Tibial nerve (tissue), 4 donors: ENCODE measurements at regions not wholly inside any gene's neighbourhood (a gene's known extent, or its start where the extent isn't known, plus 50 kb on each side); places are given as distances from the start of the nearest gene placed in this dataset.

Experiments used
- DNase-seq, 2 donors: peaks; one replicate each; pipeline ENCODE4 v3.0.0-alpha.2; 2019; ENCODE audit warnings: low spot score in 2 of 2
- H3K27ac ChIP-seq, 4 donors: fragments of 200-600 bp; sonication (generic) in 3 of 4; one replicate each; pipeline ENCODE4 v1.5.1; 2017 to 2019; ENCODE audit warnings: mild to moderate bottlenecking in 1 of 4
- H3K27me3 ChIP-seq, 2 donors: fragments of 200-600 bp; sonication (generic) in 1 of 2; one replicate each; pipeline versions ENCODE4 v1.5.1 to v1.6.0; 2017 to 2019
- H3K36me3 ChIP-seq, 3 donors: fragments of 200-600 bp; sonication (generic); one replicate each; pipeline ENCODE4 v1.5.1; 2018 to 2019
- H3K4me1 ChIP-seq, 4 donors: fragments of 200-600 bp; sonication (generic) in 3 of 4; one replicate each; pipeline ENCODE4 v1.5.1; 2017 to 2019
- H3K4me3 ChIP-seq, 4 donors: fragments of 200-600 bp; sonication (generic) in 3 of 4; one replicate each; pipeline ENCODE4 v1.5.1; 2017 to 2019; ENCODE audit warnings: mild to moderate bottlenecking in 1 of 4, moderate library complexity in 1 of 4
- H3K9me3 ChIP-seq, 4 donors: fragments of 200-600 bp; sonication (generic) in 3 of 4; one replicate each; pipeline ENCODE4 v1.5.1; 2017 to 2019
- EP300 ChIP-seq, 2 donors: sonication (generic); formaldehyde crosslinking; IDR thresholded peaks; one replicate each; pipeline ENCODE4 v1.6.1; 2017; ENCODE audit warnings: antibody characterized with exemption in 2 of 2, mild to moderate bottlenecking in 1 of 2
- POLR2A ChIP-seq, 2 donors: fragments of 450-650 bp; IDR thresholded peaks; one replicate each; pipeline ENCODE4 v1.6.1; 2017; ENCODE audit warnings: antibody characterized with exemption in 2 of 2, mild to moderate bottlenecking in 2 of 2, moderate library complexity in 2 of 2
- WGBS, 2 donors: methylation state at CpG; one replicate each; pipeline ENCODE4 v1.1.5; 2018; 5-methylcytosine and 5-hydroxymethylcytosine counted together
- TF ChIP-seq, protein P1 (sequence below), 5 experiments: fragments of 200-600 bp in 3 of 5; fragments of 450-650 bp in 2 of 5; sonication (generic) in 3 of 5; IDR thresholded peaks; one replicate each; pipeline ENCODE4 v1.5.1; 2016 to 2019; ENCODE audit warnings: antibody characterized with exemption in 5 of 5, mild to moderate bottlenecking in 3 of 5, moderate library complexity in 2 of 5

DNA sequence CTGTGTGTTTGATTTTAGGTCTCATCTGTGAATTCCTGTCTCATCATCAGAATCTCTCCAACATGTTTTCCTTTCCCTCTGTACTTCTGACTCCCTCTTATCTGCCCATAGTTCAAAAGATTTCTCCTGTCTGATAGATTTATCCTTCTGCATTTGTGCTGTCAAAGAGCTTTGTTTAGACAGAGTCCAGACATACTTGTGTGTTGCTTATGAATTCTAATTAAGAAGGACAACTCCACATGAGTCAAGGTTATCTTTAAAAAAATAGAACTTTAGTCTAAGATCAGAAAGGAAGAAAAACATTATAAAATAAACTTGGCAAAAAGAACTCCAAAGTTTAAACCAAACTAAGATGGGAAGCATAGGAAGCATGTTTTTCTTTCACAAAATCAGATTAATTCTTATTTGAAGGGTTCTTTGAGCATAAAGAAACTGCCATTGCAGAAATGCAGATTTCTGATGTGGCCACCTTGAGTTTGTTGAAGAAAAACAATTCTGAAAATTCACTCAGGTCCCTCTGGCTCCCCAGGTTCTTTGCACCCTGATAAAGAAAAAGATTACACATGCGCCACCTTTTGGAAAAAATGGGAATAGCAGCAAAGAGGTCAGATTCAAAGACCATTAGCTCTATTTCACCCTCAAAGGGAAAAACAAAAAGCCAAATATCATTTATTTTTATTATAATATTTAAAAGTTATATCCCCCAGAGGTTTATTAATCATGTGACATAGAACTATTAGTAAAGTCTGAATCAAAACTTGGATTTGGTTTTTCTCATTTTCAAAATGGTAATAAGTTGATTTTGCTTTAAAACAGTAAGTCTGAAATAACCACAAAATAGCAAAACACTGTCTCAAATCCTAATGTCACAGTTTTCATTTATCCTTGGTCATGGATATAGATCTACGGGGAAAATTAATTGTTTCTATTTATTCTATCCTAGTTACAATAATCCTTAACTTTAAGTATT lies 143.7 kb upstream of the DCN start:
- Histone ChIP-seq H3K27me3 (no peaks in the 10 kb centered on the region), H3K4me1 (peaks cover 0 to 14% (median 0%) of the 10 kb centered on the region in 4 donors), H3K4me3 (peak overlapping the region in 1 of 4 donors; percentile 26), H3K9me3 (no peaks in the 10 kb centered on the region), H3K27ac (peak overlapping the region; percentile 2 to 81 (median 18)), H3K36me3 (no peaks in the 10 kb centered on the region)
- DNase-seq, result peak; percentile 32 to 96
- WGBS, 2 donors, result 18 to 23% methylated on average over 2 of the region's 2 CpGs
- TF ChIP-seq, protein P1, sequence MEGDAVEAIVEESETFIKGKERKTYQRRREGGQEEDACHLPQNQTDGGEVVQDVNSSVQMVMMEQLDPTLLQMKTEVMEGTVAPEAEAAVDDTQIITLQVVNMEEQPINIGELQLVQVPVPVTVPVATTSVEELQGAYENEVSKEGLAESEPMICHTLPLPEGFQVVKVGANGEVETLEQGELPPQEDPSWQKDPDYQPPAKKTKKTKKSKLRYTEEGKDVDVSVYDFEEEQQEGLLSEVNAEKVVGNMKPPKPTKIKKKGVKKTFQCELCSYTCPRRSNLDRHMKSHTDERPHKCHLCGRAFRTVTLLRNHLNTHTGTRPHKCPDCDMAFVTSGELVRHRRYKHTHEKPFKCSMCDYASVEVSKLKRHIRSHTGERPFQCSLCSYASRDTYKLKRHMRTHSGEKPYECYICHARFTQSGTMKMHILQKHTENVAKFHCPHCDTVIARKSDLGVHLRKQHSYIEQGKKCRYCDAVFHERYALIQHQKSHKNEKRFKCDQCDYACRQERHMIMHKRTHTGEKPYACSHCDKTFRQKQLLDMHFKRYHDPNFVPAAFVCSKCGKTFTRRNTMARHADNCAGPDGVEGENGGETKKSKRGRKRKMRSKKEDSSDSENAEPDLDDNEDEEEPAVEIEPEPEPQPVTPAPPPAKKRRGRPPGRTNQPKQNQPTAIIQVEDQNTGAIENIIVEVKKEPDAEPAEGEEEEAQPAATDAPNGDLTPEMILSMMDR (IDR thresholded peaks at IDR 0.05), result peak; percentile 62 to 82 (median 80)
- no peak for TF ChIP-seq POLR2A (IDR thresholded peaks at IDR 0.05)
- TF ChIP-seq EP300 (IDR thresholded peaks at IDR 0.05), result peak in 1 of 2 donors; percentile 43

DNA sequence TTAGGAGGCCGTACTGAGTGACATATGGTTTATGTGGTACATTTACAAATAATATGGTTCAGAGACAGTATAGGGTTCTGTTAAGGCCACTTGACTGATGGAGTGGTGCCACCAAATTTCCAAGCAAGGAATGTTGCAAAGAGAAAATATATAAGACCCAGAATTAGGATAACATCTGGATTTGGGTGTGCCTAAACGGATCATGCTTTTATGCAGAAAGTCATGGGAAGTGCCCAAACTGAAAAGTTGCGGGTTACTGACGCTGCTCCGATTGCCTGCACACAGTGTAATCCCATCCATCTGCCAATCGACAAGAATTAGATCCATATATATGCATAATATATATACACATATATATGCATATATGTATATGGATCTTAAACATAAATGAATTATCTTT lies 138.4 kb upstream of the DCN start:
- WGBS, 2 donors, result 93 to 94% methylated on average over 6 of the region's 6 CpGs
- Histone ChIP-seq H3K27ac (no peak overlapping the region), H3K9me3 (no peaks in the 10 kb centered on the region), H3K27me3 (no peaks in the 10 kb centered on the region), H3K36me3 (no peaks in the 10 kb centered on the region), H3K4me1 (peaks cover 0 to 24% (median 2%) of the 10 kb centered on the region in 4 donors), H3K4me3 (no peak overlapping the region)
- DNase-seq, result no peak
- TF ChIP-seq EP300 (IDR thresholded peaks at IDR 0.05) (no peak), POLR2A (IDR thresholded peaks at IDR 0.05) (no peak)
- TF ChIP-seq, protein P1 (IDR thresholded peaks at IDR 0.05), result no peak

DNA sequence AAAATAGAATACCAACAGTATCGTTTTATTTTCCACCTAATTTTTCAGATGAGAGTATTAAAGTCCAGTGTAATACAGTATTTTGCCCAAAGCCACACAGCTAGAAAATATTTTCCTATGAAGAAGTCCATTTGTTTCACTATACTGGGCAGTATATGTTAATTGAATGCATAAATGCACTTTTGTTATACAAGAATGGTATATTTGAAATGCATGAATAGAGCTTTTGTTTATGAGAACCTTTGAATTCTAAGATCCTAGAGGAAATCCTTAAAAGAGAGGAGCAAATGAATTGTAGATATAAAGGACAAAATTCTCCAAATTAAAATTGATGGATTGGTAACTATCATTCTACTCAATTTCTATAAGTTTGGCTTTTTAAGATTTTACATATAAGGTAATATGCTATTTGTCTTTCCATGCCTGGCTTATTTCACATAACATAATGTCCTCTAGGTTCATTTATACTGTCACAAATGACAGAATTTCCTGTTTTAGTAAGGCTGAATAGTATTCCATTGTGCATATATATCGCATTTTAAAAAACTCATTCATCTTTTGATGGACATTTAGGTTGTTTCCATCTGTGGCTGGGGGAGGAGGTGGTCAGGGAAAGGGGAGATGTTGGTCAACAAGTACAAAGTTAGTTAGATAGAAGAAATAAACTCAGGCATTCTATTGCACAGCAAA lies 136.6 kb upstream of the DCN start:
- no peak for DNase-seq
- Histone ChIP-seq H3K9me3 (peaks cover 0 to 3% (median 0%) of the 10 kb centered on the region in 4 donors), H3K4me3 (no peak overlapping the region), H3K4me1 (peaks cover 0 to 19% (median 2%) of the 10 kb centered on the region in 4 donors), H3K27ac (no peak overlapping the region), H3K27me3 (no peaks in the 10 kb centered on the region), H3K36me3 (no peaks in the 10 kb centered on the region)
- 25 to 47% methylated on average over 2 of the region's 2 CpGs for WGBS, 2 donors
- no peak for TF ChIP-seq EP300 (IDR thresholded peaks at IDR 0.05)
- TF ChIP-seq, protein P1 (IDR thresholded peaks at IDR 0.05), result no peak
- no peak for TF ChIP-seq POLR2A (IDR thresholded peaks at IDR 0.05)

DNA sequence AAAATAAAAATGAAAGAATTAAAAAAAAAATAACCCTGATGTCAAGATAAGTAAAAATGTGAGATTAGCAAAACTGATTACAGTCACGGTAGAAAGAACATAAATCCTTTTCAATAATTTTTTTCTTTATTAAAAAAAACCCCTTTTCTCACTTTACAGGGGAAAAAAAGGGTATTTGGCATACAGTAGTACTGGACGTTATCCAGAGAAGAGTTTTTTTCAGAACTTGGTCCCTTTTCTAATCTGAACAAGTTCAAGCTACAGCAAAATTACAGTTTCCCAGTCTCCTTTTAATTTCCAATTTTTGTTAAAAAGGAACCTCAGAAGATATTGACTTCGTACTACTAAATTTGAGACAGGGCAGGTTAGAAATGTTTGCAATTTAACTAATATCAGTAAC lies 134.7 kb upstream of the DCN start:
- peaks cover 0 to 19% (median 2%) of the 10 kb centered on the region in 4 donors for H3K4me1 ChIP-seq
- TF ChIP-seq, protein P1 (IDR thresholded peaks at IDR 0.05), result no peak
- TF ChIP-seq EP300 (IDR thresholded peaks at IDR 0.05), result no peak
- H3K27ac ChIP-seq, result peak overlapping the region in 2 of 4 donors; percentile 35 to 53
- WGBS, 2 donors, result 39 to 45% methylated on average over 3 of the region's 3 CpGs
- H3K36me3 ChIP-seq, result no peaks in the 10 kb centered on the region
- DNase-seq, result no peak
- no peak overlapping the region for H3K4me3 ChIP-seq
- H3K27me3 ChIP-seq, result no peaks in the 10 kb centered on the region
- peaks cover 0 to 3% (median 0%) of the 10 kb centered on the region in 4 donors for H3K9me3 ChIP-seq

DNA sequence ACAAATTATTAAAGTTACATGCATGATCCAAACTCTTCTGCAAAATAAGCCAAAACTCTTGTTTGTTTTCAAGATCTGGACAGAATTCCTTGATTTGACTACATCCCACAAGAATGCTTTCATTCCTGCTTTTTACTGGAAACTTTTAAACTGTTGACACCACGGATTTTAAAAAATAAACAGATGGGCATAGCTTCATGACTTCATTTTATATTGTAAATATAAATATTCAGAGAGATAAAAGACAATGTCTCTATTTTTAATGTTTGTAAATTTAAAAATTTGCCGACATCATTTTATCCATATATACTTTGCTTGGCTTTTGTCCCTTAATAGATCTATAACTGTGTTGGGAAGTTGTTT lies 134.3 kb upstream of the DCN start:
- H3K4me1 ChIP-seq, result peaks cover 0 to 19% (median 2%) of the 10 kb centered on the region in 4 donors
- H3K4me3 ChIP-seq, result no peak overlapping the region
- TF ChIP-seq, protein P1 (IDR thresholded peaks at IDR 0.05), result no peak
- TF ChIP-seq EP300 (IDR thresholded peaks at IDR 0.05) (no peak), POLR2A (IDR thresholded peaks at IDR 0.05) (no peak)
- WGBS, 2 donors, result 26 to 35% methylated on average over 2 of the region's 2 CpGs
- peak overlapping the region in 2 of 4 donors; percentile 35 to 53 for H3K27ac ChIP-seq
- no peak for DNase-seq
- no peaks in the 10 kb centered on the region for H3K36me3 ChIP-seq
- H3K9me3 ChIP-seq, result peaks cover 0 to 3% (median 0%) of the 10 kb centered on the region in 4 donors
- no peaks in the 10 kb centered on the region for H3K27me3 ChIP-seq
